ENCODE measurements at regions not wholly inside any gene's neighbourhood (a gene's known extent, or its start where the extent isn't known, plus 50 kb on each side); places are given as distances from the start of the nearest gene placed in this dataset.

GRCh38 chr15:45804028-45804427, 169.2 kb downstream of the SQOR start:
- TF ChIP-seq CTCF (IDR thresholded peaks at IDR 0.05) (no peak), RORB (CRISPR knock-in tag; IDR thresholded peaks at IDR 0.05) (no peak), KAT7 (CRISPR knock-in tag; IDR thresholded peaks at IDR 0.05; ENCODE audit: borderline replicate concordance) (no peak), MAX (CRISPR knock-in tag; IDR thresholded peaks at IDR 0.05) (no peak), SMAD3 (CRISPR knock-in tag; IDR thresholded peaks at IDR 0.05; ENCODE audit: borderline replicate concordance) (no peak), ZNF219 (CRISPR knock-in tag; IDR thresholded peaks at IDR 0.05; ENCODE audit: borderline replicate concordance) (no peak), ATF2 (CRISPR knock-in tag; IDR thresholded peaks at IDR 0.05; ENCODE audit: borderline replicate concordance, low read depth) (no peak)
- TF ChIP-seq, protein P1, sequence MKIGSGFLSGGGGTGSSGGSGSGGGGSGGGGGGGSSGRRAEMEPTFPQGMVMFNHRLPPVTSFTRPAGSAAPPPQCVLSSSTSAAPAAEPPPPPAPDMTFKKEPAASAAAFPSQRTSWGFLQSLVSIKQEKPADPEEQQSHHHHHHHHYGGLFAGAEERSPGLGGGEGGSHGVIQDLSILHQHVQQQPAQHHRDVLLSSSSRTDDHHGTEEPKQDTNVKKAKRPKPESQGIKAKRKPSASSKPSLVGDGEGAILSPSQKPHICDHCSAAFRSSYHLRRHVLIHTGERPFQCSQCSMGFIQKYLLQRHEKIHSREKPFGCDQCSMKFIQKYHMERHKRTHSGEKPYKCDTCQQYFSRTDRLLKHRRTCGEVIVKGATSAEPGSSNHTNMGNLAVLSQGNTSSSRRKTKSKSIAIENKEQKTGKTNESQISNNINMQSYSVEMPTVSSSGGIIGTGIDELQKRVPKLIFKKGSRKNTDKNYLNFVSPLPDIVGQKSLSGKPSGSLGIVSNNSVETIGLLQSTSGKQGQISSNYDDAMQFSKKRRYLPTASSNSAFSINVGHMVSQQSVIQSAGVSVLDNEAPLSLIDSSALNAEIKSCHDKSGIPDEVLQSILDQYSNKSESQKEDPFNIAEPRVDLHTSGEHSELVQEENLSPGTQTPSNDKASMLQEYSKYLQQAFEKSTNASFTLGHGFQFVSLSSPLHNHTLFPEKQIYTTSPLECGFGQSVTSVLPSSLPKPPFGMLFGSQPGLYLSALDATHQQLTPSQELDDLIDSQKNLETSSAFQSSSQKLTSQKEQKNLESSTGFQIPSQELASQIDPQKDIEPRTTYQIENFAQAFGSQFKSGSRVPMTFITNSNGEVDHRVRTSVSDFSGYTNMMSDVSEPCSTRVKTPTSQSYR (CRISPR knock-in tag; IDR thresholded peaks at IDR 0.05) = no peak

All from WTC11 (cell line).